ENCODE measurements at regions not wholly inside any gene's neighbourhood (a gene's known extent, or its start where the extent isn't known, plus 50 kb on each side); places are given as distances from the start of the nearest gene placed in this dataset.

DNA sequence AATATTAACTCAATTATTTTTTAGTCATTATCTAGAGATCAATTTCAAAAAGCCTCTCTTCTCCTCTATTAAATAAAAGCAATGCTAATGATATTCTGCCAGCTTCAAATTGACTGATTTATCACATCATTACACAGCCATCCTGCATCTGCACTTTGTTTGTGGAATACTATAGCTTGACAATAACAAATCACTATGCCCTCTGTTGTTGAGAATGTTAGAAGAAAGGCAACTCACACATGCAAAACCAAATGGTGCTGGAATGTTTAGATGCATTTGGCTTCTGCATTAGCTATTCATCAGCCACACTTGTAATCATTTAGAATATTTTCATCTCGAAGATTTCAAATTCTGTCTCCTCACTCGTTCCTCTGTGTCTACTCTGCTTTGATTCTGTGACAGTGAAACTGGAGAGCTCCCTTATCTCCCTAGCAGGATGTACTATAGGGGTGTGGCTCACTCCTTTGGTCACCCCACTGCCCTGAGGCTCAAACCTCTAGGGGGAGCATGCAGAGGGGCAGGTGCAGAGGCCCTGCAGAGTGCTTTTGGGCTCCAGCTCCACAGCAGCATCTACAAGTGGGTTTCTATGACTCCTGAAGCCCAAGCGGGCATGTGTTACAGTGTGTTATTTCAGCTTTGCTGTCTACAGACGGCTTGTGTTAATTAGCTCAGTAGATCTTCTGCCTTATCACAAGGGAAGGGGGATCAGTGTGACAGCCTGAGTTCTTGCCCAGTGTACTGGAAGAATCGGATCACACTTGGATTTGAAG lies 454.1 kb upstream of the BCHE start:
- Histone ChIP-seq H3K9me3 (no peaks in the 10 kb centered on the region), H3K27ac (no peak overlapping the region), H3K4me2 (no peak overlapping the region), H3K4me3 (no peak overlapping the region), H3K4me1 (no peaks in the 10 kb centered on the region)
- ATAC-seq (no peak), FAIRE-seq (no peak), DNase-seq (ENCODE audit: low read depth in 1 of 2, low spot score in 1 of 2) (no peak)
- CTCF ChIA-PET, result no interaction called here
- 52% methylated on average over 4 of the region's 5 CpGs for WGBS (ENCODE audit: missing lambda C conversion rate)
- POLR2A ChIA-PET, result no interaction called here
- TF ChIP-seq NFE2L2 (conservative IDR thresholded peaks at IDR 0.05; ENCODE audit: low read length), result no peak
- no peak for TF ChIP-seq RAD21 (conservative IDR thresholded peaks at IDR 0.05 in 1 of 2, IDR thresholded peaks at IDR 0.05 in 1 of 2)
- no peak for TF ChIP-seq KDM5A (IDR thresholded peaks at IDR 0.05)
- no peak for TF ChIP-seq FOSL2 (IDR thresholded peaks at IDR 0.05)
- no peak for TF ChIP-seq FOSL2 (CRISPR knock-in tag; IDR thresholded peaks at IDR 0.05)
- no peak for TF ChIP-seq RCOR1 (IDR thresholded peaks at IDR 0.05; ENCODE audit: low read depth, low read length)
- no peak for TF ChIP-seq RFX5 (IDR thresholded peaks at IDR 0.05)
- no peak for TF ChIP-seq EHF (CRISPR knock-in tag; IDR thresholded peaks at IDR 0.05)
- no peak for TF ChIP-seq PHF8 (IDR thresholded peaks at IDR 0.05; ENCODE audit: borderline replicate concordance, low read depth)

DNA sequence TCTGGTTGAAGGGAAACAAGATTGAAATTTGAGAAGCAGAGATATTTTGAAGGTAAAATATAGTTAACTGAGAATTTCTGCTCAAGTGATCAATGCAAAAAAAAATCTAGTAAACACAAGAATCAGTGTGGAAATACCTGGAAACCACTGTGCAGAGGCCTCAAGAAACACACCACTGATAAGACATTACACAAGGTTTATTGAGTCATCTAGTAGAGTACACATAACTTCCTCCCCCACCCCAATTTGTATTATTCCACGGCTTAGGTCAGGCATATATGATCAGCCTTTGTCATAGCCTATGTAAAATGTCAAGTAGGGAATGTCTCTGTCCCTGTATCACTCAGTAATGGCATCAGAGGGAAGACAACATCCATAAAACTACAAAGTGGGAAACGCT lies 447.8 kb upstream of the BCHE start:
- ATAC-seq, result peak; percentile 36 to 64; a peak in 5 of 6 replicates

GRCh38 chr3:166283840-166284239 lies 446.6 kb upstream of the BCHE start:
- ATAC-seq, result peak in 1 of 2 experiments; percentile 60; a peak in 3 of 6 replicates

More for the DNA sequence above, 447.8 kb upstream of the BCHE start:
- Histone ChIP-seq H3K4me3 (no peak overlapping the region), H3K27ac (no peak overlapping the region), H3K4me2 (peak overlapping the region; percentile 56; the same call in 2 of the 3 replicates), H3K9me3 (no peaks in the 10 kb centered on the region), H3K4me1 (peaks cover 12% of the 10 kb centered on the region; the same call in 2 of the 3 replicates)
- FAIRE-seq, result no peak
- POLR2A ChIA-PET, result no interaction called here
- 32% methylated on average over 2 of the region's 2 CpGs for WGBS (ENCODE audit: missing lambda C conversion rate)
- peak in 1 of 2 experiments; percentile 5 for DNase-seq (ENCODE audit: low read depth in 1 of 2, low spot score in 1 of 2)
- TF ChIP-seq CEBPB (IDR thresholded peaks at IDR 0.05) (0 out of 4 replicates have a peak, but pooled peaks have one; percentile 16), USF2 (IDR thresholded peaks at IDR 0.05) (no peak)
- CTCF ChIA-PET, result no interaction called here

More at GRCh38 chr3:166283840-166284239, 446.6 kb upstream of the BCHE start:
- POLR2A ChIA-PET, result no interaction called here
- Histone ChIP-seq H3K4me2 (peak overlapping the region; percentile 56), H3K4me1 (peaks cover 12% of the 10 kb centered on the region; the same call in 2 of the 3 replicates), H3K9me3 (no peaks in the 10 kb centered on the region), H3K27ac (no peak overlapping the region), H3K4me3 (peak overlapping the region; percentile 9; the same call in 1 of the 3 replicates)
- 5% methylated on average over 5 of the region's 5 CpGs for WGBS (ENCODE audit: missing lambda C conversion rate)
- DNase-seq (ENCODE audit: low read depth in 1 of 2, low spot score in 1 of 2), result peak in 1 of 2 experiments; percentile 28
- CTCF ChIA-PET, result no interaction called here
- FAIRE-seq, result no peak
- TF ChIP-seq, protein P1, sequence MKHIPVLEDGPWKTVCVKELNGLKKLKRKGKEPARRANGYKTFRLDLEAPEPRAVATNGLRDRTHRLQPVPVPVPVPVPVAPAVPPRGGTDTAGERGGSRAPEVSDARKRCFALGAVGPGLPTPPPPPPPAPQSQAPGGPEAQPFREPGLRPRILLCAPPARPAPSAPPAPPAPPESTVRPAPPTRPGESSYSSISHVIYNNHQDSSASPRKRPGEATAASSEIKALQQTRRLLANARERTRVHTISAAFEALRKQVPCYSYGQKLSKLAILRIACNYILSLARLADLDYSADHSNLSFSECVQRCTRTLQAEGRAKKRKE (CRISPR knock-in tag; IDR thresholded peaks at IDR 0.05; ENCODE audit: low read depth), result no peak
- no peak for TF ChIP-seq CHD2 (IDR thresholded peaks at IDR 0.05; ENCODE audit: low read length, partially characterized antibody)
- no peak for TF ChIP-seq MAX (IDR thresholded peaks at IDR 0.05)
- TF ChIP-seq EP300 (IDR thresholded peaks at IDR 0.05), result no peak
- TF ChIP-seq FOSL2 (IDR thresholded peaks at IDR 0.05), result no peak
- TF ChIP-seq FOSL2 (CRISPR knock-in tag; IDR thresholded peaks at IDR 0.05), result no peak
- no peak for TF ChIP-seq FOXS1 (CRISPR knock-in tag; IDR thresholded peaks at IDR 0.05)
- TF ChIP-seq HEYL (CRISPR knock-in tag; IDR thresholded peaks at IDR 0.05), result no peak
- no peak for TF ChIP-seq NR3C1 (IDR thresholded peaks at IDR 0.05)
- TF ChIP-seq GATA3 (IDR thresholded peaks at IDR 0.05; ENCODE audit: borderline replicate concordance), result no peak
- TF ChIP-seq ZSCAN20 (CRISPR knock-in tag; IDR thresholded peaks at IDR 0.05), result no peak
- TF ChIP-seq USF2 (IDR thresholded peaks at IDR 0.05), result no peak
- no peak for TF ChIP-seq CEBPB (IDR thresholded peaks at IDR 0.05)
- no peak for TF ChIP-seq NPAS2 (CRISPR knock-in tag; IDR thresholded peaks at IDR 0.05; ENCODE audit: borderline replicate concordance)
- no peak for TF ChIP-seq E2F6 (IDR thresholded peaks at IDR 0.05; ENCODE audit: borderline replicate concordance, low read depth)
- TF ChIP-seq ZC3H11A (IDR thresholded peaks at IDR 0.05), result no peak
- no peak for TF ChIP-seq RARB (CRISPR knock-in tag; IDR thresholded peaks at IDR 0.05)
- TF ChIP-seq CBX2 (IDR thresholded peaks at IDR 0.05; ENCODE audit: borderline replicate concordance, low read depth), result no peak
- TF ChIP-seq BHLHE40 (IDR thresholded peaks at IDR 0.05; ENCODE audit: low read depth, low read length), result no peak
- TF ChIP-seq HOXB5 (CRISPR knock-in tag; IDR thresholded peaks at IDR 0.05), result no peak
